Endothelial cell of umbilical vein (primary cell): ENCODE measurements at regions not wholly inside any gene's neighbourhood (a gene's known extent, or its start where the extent isn't known, plus 50 kb on each side); places are given as distances from the start of the nearest gene placed in this dataset.

Experiments used
- BruUV-seq: library from RNA; stranded (reverse); fragments of 400-500 nt; replicated peaks from 2 replicates; lab custom pipeline; 2021; lab: Mats Ljungman, UMichigan
- CTCF ChIA-PET: fragments of 300-600, 350-600 bp; sonication (Branson Sonifier 250); formaldehyde crosslinking; loops from one replicate; lab custom pipeline; 2021; ENCODE audit warnings: antibody characterized with exemption, inconsistent platforms; lab: Charles Lee
- POLR2A ChIA-PET: fragments of 300-600, 350-600 bp; sonication (Branson Sonifier 250); formaldehyde crosslinking; loops from one replicate; lab custom pipeline; 2021; ENCODE audit warnings: antibody characterized with exemption, inconsistent platforms; lab: Charles Lee
- DNase-seq: peaks from one replicate; pipeline ENCODE4 v3.0.0-alpha.2; 2011; ENCODE audit warnings: low read depth, low spot score
- FAIRE-seq: peaks from 2 replicates; lab custom pipeline; 2011; peaks lifted over from hg19 to GRCh38; lab: Jason Lieb, UNC
- H2AFZ ChIP-seq: 2 replicates; pipeline ENCODE4 v1.6.0; 2012; ENCODE audit warnings: low read depth, low read length, control low read depth, inconsistent platforms
- H3K27ac ChIP-seq: 2 replicates; pipeline ENCODE4 v1.5.1; 2011; ENCODE audit warnings: low read depth, mild to moderate bottlenecking, control low read depth, low read length, moderate library complexity; ENCODE audit not compliant: insufficient read depth
- H3K27me3 ChIP-seq, 2 experiments: 2 replicates each; pipeline versions ENCODE4 v1.6.0 to v1.6.1; 2011; ENCODE audit warnings: low read length in 2 of 2, mixed read lengths in 1 of 2; ENCODE audit not compliant: control insufficient read depth in 2 of 2, insufficient read depth in 2 of 2
- H3K36me3 ChIP-seq, 2 experiments: 2 replicates in 1 of 2; 3 replicates in 1 of 2; pipeline ENCODE4 v1.5.1; 2011; ENCODE audit warnings: low read length in 2 of 2, mild to moderate bottlenecking in 1 of 2, moderate library complexity in 1 of 2; ENCODE audit not compliant: control insufficient read depth in 2 of 2, insufficient read depth in 2 of 2; ENCODE audit errors: extremely low read depth in 1 of 2
- H3K4me1 ChIP-seq: 3 replicates; pipeline ENCODE4 v1.5.1; 2011; ENCODE audit warnings: mild to moderate bottlenecking, low read length; ENCODE audit not compliant: control insufficient read depth, insufficient read depth; ENCODE audit errors: extremely low read depth
- H3K4me2 ChIP-seq: 2 replicates; pipeline ENCODE4 v1.6.1; 2011; ENCODE audit warnings: low read length, control low read depth, mixed read lengths; ENCODE audit not compliant: insufficient read depth
- H3K4me3 ChIP-seq, 3 experiments: fragments of 200-600 bp in 1 of 3; sonication (generic), shearing (Covaris generic) in 1 of 3; replicated peaks in 1 of 3; 2 replicates each; pipeline ENCODE4 v1.5.1; 2011 to 2016; ENCODE audit warnings: control low read depth in 3 of 3, low read length in 3 of 3, mild to moderate bottlenecking in 2 of 3, inconsistent platforms in 1 of 3, low read depth in 1 of 3, moderate library complexity in 1 of 3; ENCODE audit not compliant: insufficient read depth in 1 of 3
- H3K79me2 ChIP-seq: 2 replicates; pipeline ENCODE4 v1.6.0; 2012; ENCODE audit warnings: low read length, inconsistent platforms; ENCODE audit not compliant: control insufficient read depth, insufficient read depth
- H3K9ac ChIP-seq: replicated peaks from 2 replicates; pipeline ENCODE3; 2011; ENCODE audit warnings: low read length, control low read depth; ENCODE audit not compliant: insufficient read depth; ENCODE audit errors: extremely low read depth
- H3K9me1 ChIP-seq: replicated peaks from 3 replicates; pipeline ENCODE4 v1.6.0; 2011; ENCODE audit warnings: mild to moderate bottlenecking, low read length; ENCODE audit not compliant: control insufficient read depth, insufficient read depth; ENCODE audit errors: extremely low read depth
- H3K9me3 ChIP-seq: replicated peaks from 2 replicates; pipeline ENCODE4 v1.5.1; 2012; ENCODE audit warnings: low read length, inconsistent platforms; ENCODE audit not compliant: control insufficient read depth, insufficient read depth
- H4K20me1 ChIP-seq: replicated peaks from 2 replicates; pipeline ENCODE3; 2011; ENCODE audit warnings: mild to moderate bottlenecking, low read length; ENCODE audit not compliant: control insufficient read depth, insufficient read depth; ENCODE audit errors: extremely low read depth
- CTCF ChIP-seq, 2 donors: IDR thresholded peaks; 1 replicate in 1 of 2; 2 replicates in 1 of 2; pipeline ENCODE4 v1.5.1; 2011; ENCODE audit warnings: low read length in 2 of 2, mild to moderate bottlenecking in 2 of 2, moderate library complexity in 2 of 2, control low read depth in 1 of 2, inconsistent platforms in 1 of 2, low read depth in 1 of 2; ENCODE audit not compliant: insufficient read depth in 1 of 2; ENCODE audit errors: extremely low read depth in 1 of 2
- EZH2 ChIP-seq: IDR thresholded peaks from 2 replicates; pipeline ENCODE4 v1.6.1; 2012; ENCODE audit warnings: borderline replicate concordance, low read depth, mild to moderate bottlenecking, moderate library complexity, low read length, inconsistent platforms; ENCODE audit not compliant: severe bottlenecking
- FOS ChIP-seq: IDR thresholded peaks from 2 replicates; pipeline ENCODE4 v1.6.1; 2011; ENCODE audit warnings: mild to moderate bottlenecking, low read length, moderate library complexity, borderline replicate concordance; ENCODE audit not compliant: insufficient read depth
- MAX ChIP-seq: IDR thresholded peaks from 2 replicates; pipeline ENCODE4 v1.6.1; 2011; ENCODE audit not compliant: insufficient read depth, insufficient read length
- MYC ChIP-seq: IDR thresholded peaks from one replicate; pipeline ENCODE4 v1.6.1; 2011; ENCODE audit warnings: mild to moderate bottlenecking, low read depth, low read length
- POLR2A ChIP-seq: IDR thresholded peaks from 2 replicates; pipeline ENCODE4 v1.6.1; 2012; ENCODE audit warnings: low read depth, mild to moderate bottlenecking, control low read depth, low read length
- dilution Hi-C: fragments of 300-500 bp; cut with MboI; formaldehyde crosslinking; loops from one replicate; pipeline ENCODE4 v1.15.0; 2019; ENCODE audit warnings: low sequenced_read_pairs; ENCODE audit not compliant: extremely low pct_ligation_motif_present
- intact Hi-C: fragments of 100-400 bp; cut with micrococcal nuclease; formaldehyde crosslinking; loops from one replicate; pipeline ENCODE4 v1.10.0; 2022

GRCh38 chr15:36335659-36336058 is 243.8 kb upstream of the CDIN1 start:
- Histone ChIP-seq H4K20me1 (no peaks in the 10 kb centered on the region), H3K27me3 (no peaks in the 10 kb centered on the region), H3K79me2 (no peaks in the 10 kb centered on the region), H3K36me3 (no peaks in the 10 kb centered on the region), H3K4me3 (no peak overlapping the region), H3K27ac (no peak overlapping the region), H3K4me1 (no peaks in the 10 kb centered on the region), H3K9me1 (no peaks in the 10 kb centered on the region), H3K9me3 (no peaks in the 10 kb centered on the region), H3K9ac (no peak overlapping the region), H3K4me2 (no peak overlapping the region), H2AFZ (no peak overlapping the region)
- dilution Hi-C loops (no loop called here), intact Hi-C loops (no loop called here)
- CTCF ChIA-PET, result no interaction called here
- BruUV-seq, result no TSS peak
- POLR2A ChIA-PET, result no interaction called here
- no peak for FAIRE-seq
- TF ChIP-seq MAX, result no peak
- TF ChIP-seq EZH2, result no peak
- no peak for TF ChIP-seq POLR2A
- TF ChIP-seq CTCF (IDR thresholded peaks at IDR 0.05; ENCODE audit: extremely low read depth in 1 of 2, insufficient read depth in 1 of 2, low read depth in 1 of 2, low read length in 2 of 2), result no peak
- DNase-seq, result no peak

GRCh38 chr15:36344887-36345286 is 234.5 kb upstream of the CDIN1 start:
- H4K20me1 ChIP-seq, result no peaks in the 10 kb centered on the region
- H3K4me2 ChIP-seq, result no peak overlapping the region
- no peak overlapping the region for H2AFZ ChIP-seq
- DNase-seq (no peak), FAIRE-seq (no peak)
- H3K9me1 ChIP-seq, result no peaks in the 10 kb centered on the region
- no peaks in the 10 kb centered on the region for H3K9me3 ChIP-seq
- BruUV-seq, result no TSS peak
- TF ChIP-seq FOS, result no peak
- TF ChIP-seq MYC, result no peak
- TF ChIP-seq MAX, result no peak
- TF ChIP-seq CTCF (IDR thresholded peaks at IDR 0.05; ENCODE audit: extremely low read depth in 1 of 2, insufficient read depth in 1 of 2, low read depth in 1 of 2, low read length in 2 of 2), result no peak
- TF ChIP-seq EZH2, result no peak
- H3K27me3 ChIP-seq, result no peaks in the 10 kb centered on the region
- dilution Hi-C loops (no loop called here), intact Hi-C loops (no loop called here)
- CTCF ChIA-PET, result no interaction called here
- no peaks in the 10 kb centered on the region for H3K36me3 ChIP-seq
- H3K4me1 ChIP-seq, result no peaks in the 10 kb centered on the region
- H3K27ac ChIP-seq, result no peak overlapping the region
- H3K79me2 ChIP-seq, result no peaks in the 10 kb centered on the region
- H3K9ac ChIP-seq, result no peak overlapping the region
- POLR2A ChIA-PET, result no interaction called here
- no peak overlapping the region for H3K4me3 ChIP-seq
